ENCODE measurements at regions not wholly inside any gene's neighbourhood (a gene's known extent, or its start where the extent isn't known, plus 50 kb on each side); places are given as distances from the start of the nearest gene placed in this dataset.
"Not testable (repeated sequence)": the region's sequence is repeated elsewhere in the genome, so short reads cannot be mapped to it uniquely, and the experiment has no call there.

- no peak overlapping the region for H3K9ac ChIP-seq (ENCODE audit: insufficient read depth, low read length)
- H3K9me3 ChIP-seq (ENCODE audit: control insufficient read depth, insufficient read depth, low read depth, low read length) = no peaks in the 10 kb centered on the region
- no peaks in the 10 kb centered on the region for H3K27me3 ChIP-seq (ENCODE audit: control insufficient read depth, insufficient read depth, low read length)
- no peak for TF ChIP-seq EZH2 (IDR thresholded peaks at IDR 0.05; ENCODE audit: low read length, missing control alignments)
- TF ChIP-seq, protein P1, sequence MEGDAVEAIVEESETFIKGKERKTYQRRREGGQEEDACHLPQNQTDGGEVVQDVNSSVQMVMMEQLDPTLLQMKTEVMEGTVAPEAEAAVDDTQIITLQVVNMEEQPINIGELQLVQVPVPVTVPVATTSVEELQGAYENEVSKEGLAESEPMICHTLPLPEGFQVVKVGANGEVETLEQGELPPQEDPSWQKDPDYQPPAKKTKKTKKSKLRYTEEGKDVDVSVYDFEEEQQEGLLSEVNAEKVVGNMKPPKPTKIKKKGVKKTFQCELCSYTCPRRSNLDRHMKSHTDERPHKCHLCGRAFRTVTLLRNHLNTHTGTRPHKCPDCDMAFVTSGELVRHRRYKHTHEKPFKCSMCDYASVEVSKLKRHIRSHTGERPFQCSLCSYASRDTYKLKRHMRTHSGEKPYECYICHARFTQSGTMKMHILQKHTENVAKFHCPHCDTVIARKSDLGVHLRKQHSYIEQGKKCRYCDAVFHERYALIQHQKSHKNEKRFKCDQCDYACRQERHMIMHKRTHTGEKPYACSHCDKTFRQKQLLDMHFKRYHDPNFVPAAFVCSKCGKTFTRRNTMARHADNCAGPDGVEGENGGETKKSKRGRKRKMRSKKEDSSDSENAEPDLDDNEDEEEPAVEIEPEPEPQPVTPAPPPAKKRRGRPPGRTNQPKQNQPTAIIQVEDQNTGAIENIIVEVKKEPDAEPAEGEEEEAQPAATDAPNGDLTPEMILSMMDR (conservative IDR thresholded peaks at IDR 0.05 in 1 of 2, IDR thresholded peaks at IDR 0.05 in 1 of 2; ENCODE audit: low read depth in 1 of 2, low read length in 2 of 2) = no peak
- no peaks in the 10 kb centered on the region for H4K20me1 ChIP-seq (ENCODE audit: control insufficient read depth, extremely low read depth, insufficient read depth, low read length)
- no peak overlapping the region for H3K4me3 ChIP-seq (replicated peaks in 1 of 4; ENCODE audit: control extremely low read depth in 1 of 4, insufficient read depth in 1 of 4, low read depth in 3 of 4, low read length in 4 of 4)
- H3K4me2 ChIP-seq (ENCODE audit: extremely low read depth, insufficient read depth, low read length) = no peak overlapping the region
- no peaks in the 10 kb centered on the region for H3K79me2 ChIP-seq (ENCODE audit: control insufficient read depth, insufficient read depth, low read length)
- no peaks in the 10 kb centered on the region for H3K36me3 ChIP-seq (ENCODE audit: control insufficient read depth, insufficient read depth, low read length)
- H3K4me1 ChIP-seq (ENCODE audit: control insufficient read depth, extremely low read depth, insufficient read depth, low read length) = no peaks in the 10 kb centered on the region
- no peak for DNase-seq (ENCODE audit: low read depth in 2 of 2)
- H2AFZ ChIP-seq (ENCODE audit: low read length) = no peak overlapping the region
- no peak overlapping the region for H3K27ac ChIP-seq (ENCODE audit: insufficient read depth, low read length)
Measured at GRCh38 chr2:128595763-128596395, 277.2 kb upstream of the HS6ST1 start.

- Histone ChIP-seq H3K9me3 (ENCODE audit: control insufficient read depth, insufficient read depth, low read depth, low read length) (no peaks in the 10 kb centered on the region), H3K79me2 (ENCODE audit: control insufficient read depth, insufficient read depth, low read length) (no peaks in the 10 kb centered on the region), H3K27me3 (ENCODE audit: control insufficient read depth, insufficient read depth, low read length) (no peaks in the 10 kb centered on the region), H3K4me3 (replicated peaks in 1 of 4; ENCODE audit: control extremely low read depth in 1 of 4, insufficient read depth in 1 of 4, low read depth in 3 of 4, low read length in 4 of 4) (no peak overlapping the region), H2AFZ (ENCODE audit: low read length) (no peak overlapping the region), H3K4me2 (ENCODE audit: extremely low read depth, insufficient read depth, low read length) (no peak overlapping the region), H3K36me3 (ENCODE audit: control insufficient read depth, insufficient read depth, low read length) (no peaks in the 10 kb centered on the region), H3K4me1 (ENCODE audit: control insufficient read depth, extremely low read depth, insufficient read depth, low read length) (no peaks in the 10 kb centered on the region), H3K9ac (ENCODE audit: insufficient read depth, low read length) (no peak overlapping the region), H4K20me1 (ENCODE audit: control insufficient read depth, extremely low read depth, insufficient read depth, low read length) (no peaks in the 10 kb centered on the region), H3K27ac (ENCODE audit: insufficient read depth, low read length) (no peak overlapping the region)
- no peak for DNase-seq (ENCODE audit: low read depth in 2 of 2)
- TF ChIP-seq, protein P1 (conservative IDR thresholded peaks at IDR 0.05 in 1 of 2, IDR thresholded peaks at IDR 0.05 in 1 of 2; ENCODE audit: low read depth in 1 of 2, low read length in 2 of 2) = no peak
- TF ChIP-seq EZH2 (IDR thresholded peaks at IDR 0.05; ENCODE audit: low read length, missing control alignments) = no peak
Measured at GRCh38 chr2:128596396-128597120, 277.9 kb upstream of the HS6ST1 start.

DNA sequence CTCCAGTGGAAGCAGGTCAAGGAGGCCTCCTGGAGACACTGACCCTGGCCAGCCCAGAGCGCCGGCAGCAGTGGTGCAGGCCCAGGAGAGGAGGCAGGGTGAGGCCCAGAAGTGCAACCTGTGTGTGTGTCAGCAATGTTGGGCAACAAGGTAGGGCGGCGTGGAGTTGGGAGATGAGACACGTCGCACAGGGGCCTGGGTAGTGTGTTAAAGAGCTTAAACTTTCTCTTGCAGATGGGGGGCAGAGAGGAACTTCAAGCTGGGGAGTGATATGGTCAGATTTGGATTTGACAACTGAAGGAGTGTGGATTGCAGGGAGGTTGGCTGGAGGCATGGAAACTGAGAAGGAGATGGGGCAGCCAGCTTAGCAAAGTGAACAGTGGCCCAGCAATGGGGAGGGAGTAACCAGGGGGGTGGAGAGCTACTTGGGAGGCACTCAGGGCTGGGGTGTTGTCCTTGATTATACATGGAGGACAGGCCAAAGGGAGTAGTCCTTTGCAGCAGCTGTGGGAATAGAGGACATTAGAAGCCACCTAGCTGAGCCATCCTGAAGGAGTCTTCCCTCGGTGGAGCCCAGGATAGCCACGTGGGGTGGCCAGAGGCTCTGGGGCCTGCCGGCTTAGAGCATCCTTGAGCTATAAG, 278.6 kb upstream of the HS6ST1 start:
- Histone ChIP-seq H3K4me2 (ENCODE audit: extremely low read depth, insufficient read depth, low read length) (no peak overlapping the region), H3K4me3 (replicated peaks in 1 of 4; ENCODE audit: control extremely low read depth in 1 of 4, insufficient read depth in 1 of 4, low read depth in 3 of 4, low read length in 4 of 4) (no peak overlapping the region), H4K20me1 (ENCODE audit: control insufficient read depth, extremely low read depth, insufficient read depth, low read length) (no peaks in the 10 kb centered on the region), H3K79me2 (ENCODE audit: control insufficient read depth, insufficient read depth, low read length) (no peaks in the 10 kb centered on the region), H3K27ac (ENCODE audit: insufficient read depth, low read length) (no peak overlapping the region), H3K9ac (ENCODE audit: insufficient read depth, low read length) (no peak overlapping the region), H3K27me3 (ENCODE audit: control insufficient read depth, insufficient read depth, low read length) (no peaks in the 10 kb centered on the region), H3K4me1 (ENCODE audit: control insufficient read depth, extremely low read depth, insufficient read depth, low read length) (no peaks in the 10 kb centered on the region), H3K36me3 (ENCODE audit: control insufficient read depth, insufficient read depth, low read length) (no peaks in the 10 kb centered on the region), H2AFZ (ENCODE audit: low read length) (no peak overlapping the region), H3K9me3 (ENCODE audit: control insufficient read depth, insufficient read depth, low read depth, low read length) (no peaks in the 10 kb centered on the region)
- TF ChIP-seq, protein P1 (conservative IDR thresholded peaks at IDR 0.05 in 1 of 2, IDR thresholded peaks at IDR 0.05 in 1 of 2; ENCODE audit: low read depth in 1 of 2, low read length in 2 of 2) = no peak
- no peak for TF ChIP-seq EZH2 (IDR thresholded peaks at IDR 0.05; ENCODE audit: low read length, missing control alignments)
- no peak for DNase-seq (ENCODE audit: low read depth in 2 of 2)

DNA sequence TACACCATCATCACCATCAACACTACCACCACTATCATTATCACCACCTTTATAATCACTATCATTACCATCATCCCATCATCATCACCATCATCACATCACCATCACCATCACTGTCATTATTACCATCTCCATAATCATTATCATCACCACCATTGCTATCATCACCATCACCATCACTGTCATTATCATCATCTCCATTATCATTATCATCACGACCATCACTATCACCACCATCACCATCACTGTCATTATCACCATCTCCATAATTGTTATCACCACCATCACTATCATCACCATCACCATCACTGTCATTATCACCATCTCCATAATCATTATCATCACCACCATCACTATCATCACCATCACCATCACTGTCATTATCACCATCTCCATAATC, 279.6 kb upstream of the HS6ST1 start:
- H4K20me1 ChIP-seq (ENCODE audit: control insufficient read depth, extremely low read depth, insufficient read depth, low read length); DNase-seq (ENCODE audit: low read depth in 2 of 2); H3K79me2 ChIP-seq (ENCODE audit: control insufficient read depth, insufficient read depth, low read length); H3K4me1 ChIP-seq (ENCODE audit: control insufficient read depth, extremely low read depth, insufficient read depth, low read length); H3K36me3 ChIP-seq (ENCODE audit: control insufficient read depth, insufficient read depth, low read length); H3K4me2 ChIP-seq (ENCODE audit: extremely low read depth, insufficient read depth, low read length); H3K27me3 ChIP-seq (ENCODE audit: control insufficient read depth, insufficient read depth, low read length); H3K9me3 ChIP-seq (ENCODE audit: control insufficient read depth, insufficient read depth, low read depth, low read length); H3K27ac ChIP-seq (ENCODE audit: insufficient read depth, low read length); H3K4me3 ChIP-seq (replicated peaks in 1 of 4; ENCODE audit: control extremely low read depth in 1 of 4, insufficient read depth in 1 of 4, low read depth in 3 of 4, low read length in 4 of 4); H3K9ac ChIP-seq (ENCODE audit: insufficient read depth, low read length); H2AFZ ChIP-seq (ENCODE audit: low read length): not testable (repeated sequence)
